Neural progenitor cell (in vitro differentiated cells): ENCODE measurements at regions not wholly inside any gene's neighbourhood (a gene's known extent, or its start where the extent isn't known, plus 50 kb on each side); places are given as distances from the start of the nearest gene placed in this dataset.

ENCODE experiments used
- DNase-seq: peaks from one replicate; pipeline ENCODE4 v3.0.0-alpha.2; 2016; ENCODE audit warnings: low spot score
- H2AFZ ChIP-seq: fragments of 200-600 bp; sonication (generic); replicated peaks from 2 replicates; pipeline ENCODE4 v1.6.1; 2016; ENCODE audit warnings: antibody characterized with exemption
- H3F3A ChIP-seq: fragments of 200-600 bp; sonication (generic); 2 replicates; pipeline ENCODE4 v1.6.1; 2016; ENCODE audit warnings: antibody characterized with exemption, low read depth
- H3K27ac ChIP-seq: fragments of 200-600 bp; sonication (generic); 2 replicates; pipeline ENCODE4 v1.5.1; 2016; ENCODE audit warnings: mild to moderate bottlenecking
- H3K27me3 ChIP-seq: fragments of 200-600 bp; sonication (generic); 2 replicates; pipeline ENCODE4 v1.6.1; 2016; ENCODE audit warnings: mild to moderate bottlenecking, moderate library complexity
- H3K36me3 ChIP-seq: fragments of 200-600 bp; sonication (generic); 2 replicates; pipeline ENCODE4 v1.5.1; 2016
- H3K4me1 ChIP-seq: fragments of 200-600 bp; sonication (generic); 2 replicates; pipeline ENCODE4 v1.6.1; 2016; ENCODE audit warnings: mixed run types
- H3K4me2 ChIP-seq: fragments of 200-600 bp; sonication (generic); 2 replicates; pipeline ENCODE4 v1.6.1; 2016
- H3K4me3 ChIP-seq: fragments of 200-600 bp; sonication (generic); 2 replicates; pipeline ENCODE4 v1.5.1; 2016
- H3K79me2 ChIP-seq: fragments of 200-600 bp; sonication (generic); 2 replicates; pipeline ENCODE4 v1.6.1; 2016; ENCODE audit warnings: low read depth
- H3K9ac ChIP-seq: fragments of 200-600 bp; sonication (generic); 2 replicates; pipeline ENCODE4 v1.6.1; 2016
- H3K9me3 ChIP-seq: fragments of 200-600 bp; sonication (generic); 2 replicates; pipeline ENCODE4 v1.5.1; 2016; ENCODE audit warnings: low read depth
- H4K20me1 ChIP-seq: fragments of 200-600 bp; sonication (generic); 2 replicates; pipeline ENCODE4 v1.6.1; 2016; ENCODE audit warnings: low read depth
- H3K27ac Mint-ChIP-seq: 3 replicates; pipeline ENCODE4 v1.8.0; 2021; ENCODE audit warnings: mixed read lengths
- H3K27me3 Mint-ChIP-seq: 2 replicates; pipeline ENCODE4 v1.8.0; 2022; ENCODE audit warnings: low read depth, mild to moderate bottlenecking, inconsistent platforms, moderate library complexity, mixed read lengths; ENCODE audit not compliant: insufficient read depth
- H3K36me3 Mint-ChIP-seq: 3 replicates; pipeline ENCODE4 v1.8.0; 2021; ENCODE audit warnings: mixed read lengths
- H3K4me1 Mint-ChIP-seq: 3 replicates; pipeline ENCODE4 v1.8.0; 2021; ENCODE audit warnings: mixed read lengths
- H3K4me3 Mint-ChIP-seq: 3 replicates; pipeline ENCODE4 v1.8.0; 2021; ENCODE audit warnings: mild to moderate bottlenecking, moderate library complexity, mixed read lengths
- H3K9me3 Mint-ChIP-seq: 3 replicates; pipeline ENCODE4 v1.8.0; 2020; ENCODE audit warnings: mixed read lengths
- CTCF ChIP-seq: fragments of 200-600 bp; sonication (generic); IDR thresholded peaks from 2 replicates; pipeline ENCODE4 v1.5.1; 2017; ENCODE audit warnings: antibody characterized with exemption, mild to moderate bottlenecking
- EZH2 ChIP-seq: fragments of 200-600 bp; sonication (generic); IDR thresholded peaks from 2 replicates; pipeline ENCODE4 v1.6.1; 2017; ENCODE audit warnings: antibody characterized with exemption, mild to moderate bottlenecking, moderate library complexity
- EZH2phosphoT487 ChIP-seq: fragments of 200-600 bp; sonication (generic); IDR thresholded peaks from 2 replicates; pipeline ENCODE4 v1.6.1; 2017; ENCODE audit warnings: antibody characterized with exemption

GRCh38 chr6:170047823-170048222 lies 243.1 kb downstream of the DLL1 start:
- Histone ChIP-seq H3K79me2 (no peaks in the 10 kb centered on the region), H3K4me2 (no peak overlapping the region), H3K36me3 (no peaks in the 10 kb centered on the region), H3F3A (no peaks in the 10 kb centered on the region), H3K4me1 (no peaks in the 10 kb centered on the region), H3K9me3 (no peaks in the 10 kb centered on the region), H4K20me1 (no peaks in the 10 kb centered on the region), H3K27ac (no peak overlapping the region), H2AFZ (no peak overlapping the region), H3K27me3 (no peaks in the 10 kb centered on the region), H3K4me3 (no peak overlapping the region), H3K9ac (no peak overlapping the region)
- H3K27ac Mint-ChIP-seq: no peak overlapping the region
- H3K27me3 Mint-ChIP-seq: peaks cover 9% of the 10 kb centered on the region
- H3K9me3 Mint-ChIP-seq: peaks cover 3% of the 10 kb centered on the region
- no peaks in the 10 kb centered on the region for H3K36me3 Mint-ChIP-seq
- H3K4me3 Mint-ChIP-seq: no peak overlapping the region
- DNase-seq: no peak
- TF ChIP-seq CTCF (no peak), EZH2phosphoT487 (no peak), EZH2 (no peak)
- H3K4me1 Mint-ChIP-seq: no peaks in the 10 kb centered on the region

- Histone ChIP-seq H3K4me1 (no peaks in the 10 kb centered on the region), H3F3A (no peaks in the 10 kb centered on the region), H3K79me2 (no peaks in the 10 kb centered on the region), H3K27me3 (no peaks in the 10 kb centered on the region), H3K4me3 (no peak overlapping the region), H3K27ac (no peak overlapping the region), H4K20me1 (no peaks in the 10 kb centered on the region), H3K4me2 (no peak overlapping the region), H3K9me3 (no peaks in the 10 kb centered on the region), H3K9ac (no peak overlapping the region), H2AFZ (no peak overlapping the region), H3K36me3 (no peaks in the 10 kb centered on the region)
- H3K27ac Mint-ChIP-seq: no peak overlapping the region
- H3K9me3 Mint-ChIP-seq: peaks cover 2% of the 10 kb centered on the region
- H3K4me1 Mint-ChIP-seq: no peaks in the 10 kb centered on the region
- no peaks in the 10 kb centered on the region for H3K36me3 Mint-ChIP-seq
- no peak for TF ChIP-seq EZH2phosphoT487
- no peak for TF ChIP-seq EZH2
- TF ChIP-seq CTCF: no peak
- H3K27me3 Mint-ChIP-seq: peaks cover 13% of the 10 kb centered on the region
- DNase-seq: no peak
- H3K4me3 Mint-ChIP-seq: no peak overlapping the region
These were observed 243.9 kb downstream of the DLL1 start for GRCh38 chr6:170046791-170047626.

- Mint-ChIP-seq H3K4me1 (no peaks in the 10 kb centered on the region), H3K9me3 (peaks cover 2% of the 10 kb centered on the region), H3K36me3 (no peaks in the 10 kb centered on the region), H3K27me3 (peaks cover 13% of the 10 kb centered on the region), H3K4me3 (no peak overlapping the region), H3K27ac (peak overlapping the region; percentile 11)
- Histone ChIP-seq H3F3A (no peaks in the 10 kb centered on the region), H3K9ac (no peak overlapping the region), H3K27ac (no peak overlapping the region), H3K4me2 (no peak overlapping the region), H4K20me1 (no peaks in the 10 kb centered on the region), H3K27me3 (no peaks in the 10 kb centered on the region), H3K79me2 (no peaks in the 10 kb centered on the region), H3K4me3 (no peak overlapping the region), H3K9me3 (no peaks in the 10 kb centered on the region), H2AFZ (no peak overlapping the region), H3K4me1 (no peaks in the 10 kb centered on the region), H3K36me3 (no peaks in the 10 kb centered on the region)
- no peak for TF ChIP-seq EZH2
- no peak for TF ChIP-seq EZH2phosphoT487
- TF ChIP-seq CTCF: no peak
- DNase-seq: no peak
These were observed 244.8 kb downstream of the DLL1 start for GRCh38 chr6:170045981-170046667.
